GM12878 (cell line): ENCODE measurements at regions not wholly inside any gene's neighbourhood (a gene's known extent, or its start where the extent isn't known, plus 50 kb on each side); places are given as distances from the start of the nearest gene placed in this dataset.

Source experiments
- ATAC-seq: fragments of 200-7000 bp; cut with Tn5 transposase; 3 replicates; pipeline ENCODE4 v1.9.1; 2020; ENCODE audit warnings: mild to moderate bottlenecking, moderate library complexity
- BruUV-seq: library from RNA; stranded (reverse); fragments of 400-500 nt; replicated peaks from 2 replicates; lab custom pipeline; 2021; lab: Mats Ljungman, UMichigan
- CTCF ChIA-PET: fragments of 300-600 bp; sonication (Branson Sonifier 250); formaldehyde crosslinking; extraction: SDS; loops from one replicate; lab custom pipeline; 2021; ENCODE audit warnings: inconsistent platforms; lab: Yijun Ruan, JAX
- POLR2A ChIA-PET: fragments of 350-600 bp; formaldehyde crosslinking; extraction: SDS; loops from one replicate; lab custom pipeline; 2021; ENCODE audit warnings: inconsistent platforms; lab: Charles Lee
- RAD21 ChIA-PET: fragments of 300-600 bp; sonication (Branson Sonifier 250); formaldehyde crosslinking; loops from one replicate; lab custom pipeline; 2023; ENCODE audit warnings: antibody characterized with exemption; ENCODE audit not compliant: unreplicated experiment; lab: Charles Lee
- SMC1A ChIA-PET: fragments of 300-600 bp; sonication (Branson Sonifier 250); formaldehyde crosslinking; loops from one replicate; lab custom pipeline; 2023; ENCODE audit not compliant: unreplicated experiment, uncharacterized antibody; lab: Charles Lee
- DNase-seq: peaks from one replicate; pipeline ENCODE4 v3.0.0-alpha.2; 2011; ENCODE audit warnings: low read depth, low spot score
- FAIRE-seq: peaks from 3 replicates; lab custom pipeline; 2011; peaks lifted over from hg19 to GRCh38; lab: Jason Lieb, UNC
- H2AFZ ChIP-seq: 2 replicates; pipeline ENCODE4 v1.6.0; 2011; ENCODE audit warnings: low read depth, low read length, control low read depth; ENCODE audit not compliant: control insufficient read depth
- H3K27ac ChIP-seq: 2 replicates; pipeline ENCODE4 v1.5.1; 2011; ENCODE audit warnings: control low read depth; ENCODE audit not compliant: control insufficient read depth, insufficient read depth
- H3K27me3 ChIP-seq, 2 experiments: replicated peaks in 1 of 2; 2 replicates each; pipeline versions ENCODE4 v1.6.0 to v1.6.1; 2011; ENCODE audit warnings: low read length in 1 of 2; ENCODE audit not compliant: control insufficient read depth in 2 of 2, insufficient read depth in 2 of 2
- H3K36me3 ChIP-seq, 2 experiments: 2 replicates each; pipeline ENCODE4 v1.5.1; 2011; ENCODE audit warnings: low read length in 1 of 2; ENCODE audit not compliant: control insufficient read depth in 2 of 2, insufficient read depth in 2 of 2
- H3K4me1 ChIP-seq: 2 replicates; pipeline ENCODE4 v1.6.1; 2011; ENCODE audit warnings: mild to moderate bottlenecking, low read length, moderate library complexity, mixed read lengths; ENCODE audit not compliant: control insufficient read depth, insufficient read depth
- H3K4me2 ChIP-seq: 2 replicates; pipeline ENCODE4 v1.6.0; 2011; ENCODE audit warnings: control low read depth; ENCODE audit not compliant: control insufficient read depth, insufficient read depth
- H3K4me3 ChIP-seq: fragments of 200-600 bp; sonication (generic); 2 replicates; pipeline ENCODE4 v1.5.1; 2016
- H3K79me2 ChIP-seq: 2 replicates; pipeline ENCODE4 v1.6.0; 2011; ENCODE audit warnings: low read length; ENCODE audit not compliant: control insufficient read depth, insufficient read depth
- H3K9ac ChIP-seq: 2 replicates; pipeline ENCODE4 v1.8.0; 2011; ENCODE audit warnings: low read length, control low read depth, mixed read lengths; ENCODE audit not compliant: control insufficient read depth, insufficient read depth
- H3K9me3 ChIP-seq: replicated peaks from 3 replicates; pipeline ENCODE4 v1.5.1; 2011; ENCODE audit warnings: mild to moderate bottlenecking, low read length; ENCODE audit not compliant: control insufficient read depth, insufficient read depth
- H4K20me1 ChIP-seq: 2 replicates; pipeline ENCODE4 v1.6.0; 2011; ENCODE audit not compliant: control insufficient read depth, insufficient read depth
- CREB1 ChIP-seq: IDR thresholded peaks from 2 replicates; pipeline ENCODE4 v1.6.1; 2012; ENCODE audit warnings: low read depth, mild to moderate bottlenecking, inconsistent platforms
- FOS ChIP-seq: IDR thresholded peaks from 3 replicates; pipeline ENCODE4 v1.6.1; 2011; ENCODE audit warnings: borderline replicate concordance; ENCODE audit not compliant: insufficient read length; ENCODE audit errors: extremely low read depth
- IKZF2 ChIP-seq, 2 experiments: fragments of 450-650 bp; IDR thresholded peaks; 2 replicates each; pipeline ENCODE4 v1.6.1; 2017; ENCODE audit warnings: mild to moderate bottlenecking in 2 of 2, moderate library complexity in 2 of 2
- MYB ChIP-seq: fragments of 150-350 bp; IDR thresholded peaks from 2 replicates; pipeline ENCODE4 v1.6.1; 2014; ENCODE audit warnings: mild to moderate bottlenecking, low read depth, low read length, borderline replicate concordance
- MYC ChIP-seq: IDR thresholded peaks from 2 replicates; pipeline ENCODE4 v1.6.1; 2011; ENCODE audit warnings: mild to moderate bottlenecking, low read length, moderate library complexity, inconsistent platforms; ENCODE audit not compliant: insufficient read depth, insufficient replicate concordance, insufficient read length, severe bottlenecking
- SIN3A ChIP-seq: IDR thresholded peaks from 2 replicates; pipeline ENCODE4 v1.6.1; 2012; ENCODE audit warnings: low read depth, low read length, improper control_type of control experiment
- SUZ12 ChIP-seq: fragments of 200-600 bp; sonication (generic); IDR thresholded peaks from one replicate; pipeline ENCODE4 v1.6.1; 2018; ENCODE audit warnings: antibody characterized with exemption, mild to moderate bottlenecking; ENCODE audit not compliant: unreplicated experiment
- ZNF274 ChIP-seq: IDR thresholded peaks from one replicate; pipeline ENCODE4 v1.8.0; 2011; ENCODE audit not compliant: insufficient read length, insufficient read depth
- WGBS: methylation state at CpG from one replicate; pipeline ENCODE4 v1.1.6; 2016; ENCODE audit warnings: low lambda C conversion rate; ENCODE audit not compliant: insufficient replicate concordance, insufficient coverage; ENCODE audit errors: missing lambda C conversion rate; 5-methylcytosine and 5-hydroxymethylcytosine counted together
- in situ Hi-C: fragments of 300-500 bp; cut with MboI; formaldehyde crosslinking; loops from 9 replicates; pipeline ENCODE4 v1.14.3; 2018; ENCODE audit warnings: mixed read lengths
- intact Hi-C: fragments of 100-400 bp; cut with micrococcal nuclease; formaldehyde crosslinking; loops from one replicate; pipeline ENCODE4 v1.14.2; 2022; ENCODE audit not compliant: unreplicated experiment
- TF ChIP-seq, protein P1 (sequence below): IDR thresholded peaks from 2 replicates; pipeline ENCODE4 v1.6.1; 2012; ENCODE audit warnings: low read length, inconsistent platforms
- TF ChIP-seq, protein P2 (sequence below): IDR thresholded peaks from 2 replicates; pipeline ENCODE4 v1.6.1; 2012; ENCODE audit warnings: improper control_type of control experiment, low read depth, low read length; ENCODE audit not compliant: insufficient replicate concordance
- TF ChIP-seq, protein P3 (sequence below): IDR thresholded peaks from 2 replicates; pipeline ENCODE4 v1.6.1; 2012; ENCODE audit warnings: low read depth, low read length, improper control_type of control experiment
- TF ChIP-seq, protein P4 (sequence below): IDR thresholded peaks from 2 replicates; pipeline ENCODE4 v1.6.1; 2011; ENCODE audit warnings: borderline replicate concordance, low read depth, mild to moderate bottlenecking, moderate library complexity, mixed read lengths, low read length; ENCODE audit not compliant: insufficient read depth; ENCODE audit errors: extremely low read length

DNA sequence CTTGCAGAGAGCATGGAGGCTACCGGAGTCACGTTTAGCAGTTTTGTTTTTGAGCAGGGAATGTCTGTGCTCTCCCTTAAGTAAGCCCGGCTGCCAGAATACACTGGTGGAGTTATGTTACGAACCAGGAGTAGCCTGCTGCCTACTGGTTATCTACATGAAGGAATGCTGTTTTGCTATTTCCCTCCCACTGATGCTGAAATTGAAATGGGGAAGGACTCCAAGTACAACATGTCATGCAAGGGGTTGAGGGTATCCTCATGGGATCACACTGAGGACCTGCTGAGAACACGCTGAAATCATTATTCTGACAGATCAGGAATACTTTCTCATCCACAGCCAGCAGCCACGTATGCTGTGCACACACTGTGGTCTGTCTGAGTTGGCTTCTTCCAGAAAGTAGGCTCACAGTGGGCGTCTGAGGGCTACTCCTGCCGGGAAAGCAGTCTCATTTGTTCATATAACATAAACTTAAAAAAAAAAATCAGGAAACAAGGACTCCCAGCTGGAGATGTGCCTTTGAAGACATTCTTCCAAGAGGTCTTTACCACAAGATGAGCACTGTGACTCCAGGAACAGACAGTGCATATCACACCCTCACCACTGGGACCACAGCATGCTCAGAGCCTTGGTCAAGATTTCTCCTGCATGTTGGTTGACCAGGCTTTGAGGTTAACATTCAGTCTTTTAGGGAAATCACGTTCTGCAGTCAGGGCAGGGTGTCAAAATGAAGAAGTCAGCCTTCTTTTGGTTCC lies 300.4 kb upstream of the RASGRP1 start:
- Histone ChIP-seq H3K27ac (no peak overlapping the region), H4K20me1 (no peaks in the 10 kb centered on the region), H3K27me3 (no peaks in the 10 kb centered on the region; a peak in 1 of 4 replicates), H3K79me2 (no peaks in the 10 kb centered on the region), H3K4me2 (no peak overlapping the region), H3K9me3 (no peaks in the 10 kb centered on the region), H2AFZ (no peak overlapping the region), H3K36me3 (no peaks in the 10 kb centered on the region), H3K4me3 (no peak overlapping the region), H3K9ac (no peak overlapping the region), H3K4me1 (no peaks in the 10 kb centered on the region)
- BruUV-seq = no TSS peak
- CTCF ChIA-PET = interaction anchor here (1.2 to 1.7 kb wide), 4 partner anchors 8 to 425 kb away, joined by 3 to 6 read pairs (median 4); no protein-coding TSS in a partner anchor
- FAIRE-seq = no peak
- 15% methylated on average over 9 of the region's 9 CpGs for WGBS
- SMC1A ChIA-PET = no interaction called here
- no peak for DNase-seq
- no peak for ATAC-seq
- intact Hi-C loops (no loop called here), in situ Hi-C loops (no loop called here)
- POLR2A ChIA-PET = no interaction called here
- RAD21 ChIA-PET = interaction anchor here (1.6 kb wide), 1 partner anchor 158 kb away, joined by 7 read pairs; no protein-coding TSS in a partner anchor
- TF ChIP-seq CREB1 (no peak), MYB (no peak), IKZF2 (IDR thresholded peaks at IDR 0.05) (no peak), MYC (no peak), ZNF274 (no peak), FOS (no peak), SUZ12 (no peak), SIN3A (no peak)
- TF ChIP-seq, protein P1, sequence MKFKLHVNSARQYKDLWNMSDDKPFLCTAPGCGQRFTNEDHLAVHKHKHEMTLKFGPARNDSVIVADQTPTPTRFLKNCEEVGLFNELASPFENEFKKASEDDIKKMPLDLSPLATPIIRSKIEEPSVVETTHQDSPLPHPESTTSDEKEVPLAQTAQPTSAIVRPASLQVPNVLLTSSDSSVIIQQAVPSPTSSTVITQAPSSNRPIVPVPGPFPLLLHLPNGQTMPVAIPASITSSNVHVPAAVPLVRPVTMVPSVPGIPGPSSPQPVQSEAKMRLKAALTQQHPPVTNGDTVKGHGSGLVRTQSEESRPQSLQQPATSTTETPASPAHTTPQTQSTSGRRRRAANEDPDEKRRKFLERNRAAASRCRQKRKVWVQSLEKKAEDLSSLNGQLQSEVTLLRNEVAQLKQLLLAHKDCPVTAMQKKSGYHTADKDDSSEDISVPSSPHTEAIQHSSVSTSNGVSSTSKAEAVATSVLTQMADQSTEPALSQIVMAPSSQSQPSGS = no peak
- TF ChIP-seq, protein P2, sequence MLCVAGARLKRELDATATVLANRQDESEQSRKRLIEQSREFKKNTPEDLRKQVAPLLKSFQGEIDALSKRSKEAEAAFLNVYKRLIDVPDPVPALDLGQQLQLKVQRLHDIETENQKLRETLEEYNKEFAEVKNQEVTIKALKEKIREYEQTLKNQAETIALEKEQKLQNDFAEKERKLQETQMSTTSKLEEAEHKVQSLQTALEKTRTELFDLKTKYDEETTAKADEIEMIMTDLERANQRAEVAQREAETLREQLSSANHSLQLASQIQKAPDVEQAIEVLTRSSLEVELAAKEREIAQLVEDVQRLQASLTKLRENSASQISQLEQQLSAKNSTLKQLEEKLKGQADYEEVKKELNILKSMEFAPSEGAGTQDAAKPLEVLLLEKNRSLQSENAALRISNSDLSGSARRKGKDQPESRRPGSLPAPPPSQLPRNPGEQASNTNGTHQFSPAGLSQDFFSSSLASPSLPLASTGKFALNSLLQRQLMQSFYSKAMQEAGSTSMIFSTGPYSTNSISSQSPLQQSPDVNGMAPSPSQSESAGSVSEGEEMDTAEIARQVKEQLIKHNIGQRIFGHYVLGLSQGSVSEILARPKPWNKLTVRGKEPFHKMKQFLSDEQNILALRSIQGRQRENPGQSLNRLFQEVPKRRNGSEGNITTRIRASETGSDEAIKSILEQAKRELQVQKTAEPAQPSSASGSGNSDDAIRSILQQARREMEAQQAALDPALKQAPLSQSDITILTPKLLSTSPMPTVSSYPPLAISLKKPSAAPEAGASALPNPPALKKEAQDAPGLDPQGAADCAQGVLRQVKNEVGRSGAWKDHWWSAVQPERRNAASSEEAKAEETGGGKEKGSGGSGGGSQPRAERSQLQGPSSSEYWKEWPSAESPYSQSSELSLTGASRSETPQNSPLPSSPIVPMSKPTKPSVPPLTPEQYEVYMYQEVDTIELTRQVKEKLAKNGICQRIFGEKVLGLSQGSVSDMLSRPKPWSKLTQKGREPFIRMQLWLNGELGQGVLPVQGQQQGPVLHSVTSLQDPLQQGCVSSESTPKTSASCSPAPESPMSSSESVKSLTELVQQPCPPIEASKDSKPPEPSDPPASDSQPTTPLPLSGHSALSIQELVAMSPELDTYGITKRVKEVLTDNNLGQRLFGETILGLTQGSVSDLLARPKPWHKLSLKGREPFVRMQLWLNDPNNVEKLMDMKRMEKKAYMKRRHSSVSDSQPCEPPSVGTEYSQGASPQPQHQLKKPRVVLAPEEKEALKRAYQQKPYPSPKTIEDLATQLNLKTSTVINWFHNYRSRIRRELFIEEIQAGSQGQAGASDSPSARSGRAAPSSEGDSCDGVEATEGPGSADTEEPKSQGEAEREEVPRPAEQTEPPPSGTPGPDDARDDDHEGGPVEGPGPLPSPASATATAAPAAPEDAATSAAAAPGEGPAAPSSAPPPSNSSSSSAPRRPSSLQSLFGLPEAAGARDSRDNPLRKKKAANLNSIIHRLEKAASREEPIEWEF = no peak
- TF ChIP-seq, protein P3, sequence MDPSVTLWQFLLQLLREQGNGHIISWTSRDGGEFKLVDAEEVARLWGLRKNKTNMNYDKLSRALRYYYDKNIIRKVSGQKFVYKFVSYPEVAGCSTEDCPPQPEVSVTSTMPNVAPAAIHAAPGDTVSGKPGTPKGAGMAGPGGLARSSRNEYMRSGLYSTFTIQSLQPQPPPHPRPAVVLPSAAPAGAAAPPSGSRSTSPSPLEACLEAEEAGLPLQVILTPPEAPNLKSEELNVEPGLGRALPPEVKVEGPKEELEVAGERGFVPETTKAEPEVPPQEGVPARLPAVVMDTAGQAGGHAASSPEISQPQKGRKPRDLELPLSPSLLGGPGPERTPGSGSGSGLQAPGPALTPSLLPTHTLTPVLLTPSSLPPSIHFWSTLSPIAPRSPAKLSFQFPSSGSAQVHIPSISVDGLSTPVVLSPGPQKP = no peak
- TF ChIP-seq, protein P4, sequence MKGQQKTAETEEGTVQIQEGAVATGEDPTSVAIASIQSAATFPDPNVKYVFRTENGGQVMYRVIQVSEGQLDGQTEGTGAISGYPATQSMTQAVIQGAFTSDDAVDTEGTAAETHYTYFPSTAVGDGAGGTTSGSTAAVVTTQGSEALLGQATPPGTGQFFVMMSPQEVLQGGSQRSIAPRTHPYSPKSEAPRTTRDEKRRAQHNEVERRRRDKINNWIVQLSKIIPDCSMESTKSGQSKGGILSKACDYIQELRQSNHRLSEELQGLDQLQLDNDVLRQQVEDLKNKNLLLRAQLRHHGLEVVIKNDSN = no peak
